NCI-H524 treated with DMSO at 0.1 percent for 48 hours (cell line): ENCODE measurements at regions not wholly inside any gene's neighbourhood (a gene's known extent, or its start where the extent isn't known, plus 50 kb on each side); places are given as distances from the start of the nearest gene placed in this dataset.
A peak's percentile ranks its signal among the peaks of the same experiment; 100 is the strongest.
"Not testable (repeated sequence)": the region's sequence is repeated elsewhere in the genome, so short reads cannot be mapped to it uniquely, and the experiment has no call there.

Source experiments
- DNase-seq: peaks from one replicate; lab custom pipeline; 2025; lab: John Stamatoyannopoulos, UW

- DNase-seq = no peak
These were observed 723.9 kb upstream of the NR2F2 start for GRCh38 chr15:95606551-95606950.

- DNase-seq = no peak
These were observed 722.1 kb upstream of the NR2F2 start for GRCh38 chr15:95608371-95608770.

GRCh38 chr15:95609096-95609495, 721.4 kb upstream of the NR2F2 start:
- no peak for DNase-seq

GRCh38 chr15:95610945-95611344, 719.6 kb upstream of the NR2F2 start:
- no peak for DNase-seq

GRCh38 chr15:95615436-95615835, 715.1 kb upstream of the NR2F2 start:
- DNase-seq = no peak

- no peak for DNase-seq
These were observed 714.2 kb upstream of the NR2F2 start for GRCh38 chr15:95616306-95616705.

- DNase-seq = no peak
These were observed 709.4 kb upstream of the NR2F2 start for GRCh38 chr15:95620934-95621579.

GRCh38 chr15:95622843-95623242, 707.7 kb upstream of the NR2F2 start:
- no peak for DNase-seq

- no peak for DNase-seq
These were observed 706.4 kb upstream of the NR2F2 start for GRCh38 chr15:95624100-95624499.

- DNase-seq = no peak
These were observed 705.7 kb upstream of the NR2F2 start for GRCh38 chr15:95624616-95625361.

- DNase-seq = no peak
These were observed 703.8 kb upstream of the NR2F2 start for GRCh38 chr15:95626501-95627361.

GRCh38 chr15:95629503-95630168, 700.9 kb upstream of the NR2F2 start:
- no peak for DNase-seq

- DNase-seq = no peak
These were observed 699.8 kb upstream of the NR2F2 start for GRCh38 chr15:95630683-95631082.

GRCh38 chr15:95635666-95636065, 694.8 kb upstream of the NR2F2 start:
- no peak for DNase-seq

- DNase-seq = no peak
These were observed 694.4 kb upstream of the NR2F2 start for GRCh38 chr15:95636107-95636506.

GRCh38 chr15:95637234-95637633, 693.3 kb upstream of the NR2F2 start:
- not testable (repeated sequence) for DNase-seq

- DNase-seq = no peak
These were observed 691.3 kb upstream of the NR2F2 start for GRCh38 chr15:95639208-95639607.

GRCh38 chr15:95644100-95644875, 686.2 kb upstream of the NR2F2 start:
- peak; percentile 19 for DNase-seq

GRCh38 chr15:95645791-95646338, 684.6 kb upstream of the NR2F2 start:
- no peak for DNase-seq

- DNase-seq = no peak
These were observed 683.8 kb upstream of the NR2F2 start for GRCh38 chr15:95646484-95647273.
